ENCODE measurements at regions not wholly inside any gene's neighbourhood (a gene's known extent, or its start where the extent isn't known, plus 50 kb on each side); places are given as distances from the start of the nearest gene placed in this dataset.
"Not testable (repeated sequence)": the region's sequence is repeated elsewhere in the genome, so short reads cannot be mapped to it uniquely, and the experiment has no call there.

GRCh38 chr5:165031371-165031770, 1526.0 kb downstream of the MAT2B start:
- no peak for DNase-seq

- DNase-seq = no peak
These were observed 1530.1 kb downstream of the MAT2B start for GRCh38 chr5:165035520-165035919.

DNA sequence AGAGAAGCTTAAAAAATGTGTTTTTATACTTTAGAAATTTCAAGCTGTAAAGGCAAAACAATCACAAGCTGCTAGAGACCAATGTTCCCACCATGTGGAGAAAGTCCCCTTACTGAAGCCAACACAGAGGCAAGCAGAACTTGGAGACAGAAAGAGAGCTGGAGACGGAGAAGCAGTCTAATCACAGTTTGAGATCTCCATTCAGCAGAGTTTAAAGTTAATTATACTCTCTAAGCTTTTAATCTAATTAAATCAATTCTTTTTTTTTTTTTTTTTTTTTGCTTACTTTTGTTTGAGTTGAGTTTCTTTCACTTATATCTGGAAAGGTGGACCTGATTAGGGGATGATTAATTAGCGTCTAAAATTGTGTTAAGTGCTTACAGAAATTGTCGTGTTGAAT, 1534.3 kb downstream of the MAT2B start:
- no peak for DNase-seq

GRCh38 chr5:165045941-165046340, 1540.5 kb downstream of the MAT2B start:
- DNase-seq = not testable (repeated sequence)

- no peak for DNase-seq
These were observed 1550.1 kb downstream of the MAT2B start for GRCh38 chr5:165055476-165055875.

DNA sequence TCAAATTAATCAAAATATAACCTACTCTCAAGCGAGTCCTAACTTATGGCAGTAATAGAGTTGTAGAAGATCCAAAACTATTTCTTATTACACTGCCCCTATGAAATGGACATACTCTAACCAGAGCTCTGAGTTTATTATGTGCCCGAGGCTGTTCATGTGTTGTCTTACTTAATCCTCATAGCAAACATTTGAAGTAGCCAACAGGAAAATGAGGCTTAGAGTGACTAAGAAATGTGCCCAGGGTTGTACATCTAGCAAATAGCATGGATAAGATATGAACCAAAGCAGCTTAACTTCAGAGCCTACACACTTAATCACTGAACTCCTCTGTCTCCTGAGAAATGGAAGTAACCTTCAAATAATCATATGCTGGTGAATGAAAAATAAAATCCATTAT, 1551.7 kb downstream of the MAT2B start:
- no peak for DNase-seq

GRCh38 chr5:165066751-165067385, 1561.4 kb downstream of the MAT2B start:
- DNase-seq = no peak

DNA sequence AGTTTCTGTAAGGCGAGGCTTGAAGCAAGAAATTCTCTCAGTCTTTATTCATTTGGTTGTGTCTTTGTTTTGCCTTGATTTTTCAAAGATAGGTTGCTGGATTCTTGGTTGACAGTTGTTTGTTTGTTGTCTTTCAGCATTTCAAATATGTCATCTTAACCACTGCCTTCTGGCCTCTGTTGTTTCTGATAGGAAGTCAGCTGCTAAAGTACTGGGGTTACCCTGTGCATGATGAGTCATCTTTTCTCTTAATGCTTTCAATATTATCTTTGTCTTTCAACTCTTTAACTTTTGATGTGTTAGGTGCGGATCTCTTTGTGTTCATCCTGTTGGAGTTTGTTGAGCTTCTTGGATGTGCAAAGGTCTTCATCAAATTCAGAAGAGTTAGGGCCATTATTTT, 1571.3 kb downstream of the MAT2B start:
- no peak for DNase-seq

DNA sequence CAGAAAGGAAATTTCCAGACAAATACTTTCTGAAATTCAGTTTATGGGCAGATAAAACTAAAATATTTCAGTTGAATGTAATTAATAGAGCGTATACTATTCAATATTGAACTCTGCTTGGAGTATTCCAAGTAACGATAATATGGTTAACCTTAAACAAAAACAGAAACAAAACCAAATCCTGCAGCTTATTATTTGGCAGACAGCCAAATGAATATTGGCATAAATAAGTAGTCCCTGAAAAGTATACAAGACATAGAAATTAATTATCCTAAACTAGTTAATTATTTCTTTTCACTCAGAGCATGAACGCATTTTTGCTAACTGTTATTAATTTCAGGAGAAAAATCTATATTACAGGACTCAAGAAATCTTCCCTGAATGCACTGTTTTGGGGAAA, 1574.0 kb downstream of the MAT2B start:
- no peak for DNase-seq

DNA sequence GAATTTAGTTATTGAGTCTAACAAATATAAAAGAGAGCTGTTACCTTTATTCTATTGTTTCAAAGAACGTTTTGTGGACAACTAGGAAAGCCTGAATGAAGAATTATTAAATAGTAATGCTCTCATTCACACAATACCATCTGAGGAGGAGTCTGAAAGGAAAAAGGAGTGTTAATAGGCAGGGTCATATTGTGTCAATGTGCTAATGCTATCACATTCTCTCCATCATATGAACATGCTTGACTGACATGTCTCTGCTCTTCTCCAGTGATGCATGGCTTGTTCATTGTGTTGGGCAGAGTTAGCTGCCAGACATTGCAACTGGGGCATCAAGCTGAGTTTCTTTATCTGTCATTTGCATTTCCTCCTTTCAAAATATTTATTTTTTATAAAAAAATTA, 1578.0 kb downstream of the MAT2B start:
- no peak for DNase-seq

DNA sequence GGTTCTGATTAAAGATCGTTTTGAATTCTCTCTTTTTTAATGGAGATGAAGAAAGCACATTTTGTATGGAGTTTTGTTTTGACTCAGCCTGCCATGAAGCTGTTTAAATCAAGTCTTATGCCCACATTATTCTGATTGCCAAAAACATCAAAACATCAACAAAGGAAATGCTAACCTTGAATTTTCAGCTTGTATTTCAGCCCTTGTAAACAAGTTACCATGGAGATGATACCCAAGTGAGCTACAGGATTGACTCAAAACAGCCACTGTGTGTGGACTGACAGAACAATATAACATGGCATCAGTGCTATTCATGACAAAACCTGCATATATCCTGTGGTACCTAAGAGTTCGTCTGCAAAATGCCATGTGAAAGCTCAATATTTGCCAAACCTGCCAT, 1581.0 kb downstream of the MAT2B start:
- DNase-seq = no peak

- no peak for DNase-seq
These were observed 1589.4 kb downstream of the MAT2B start for GRCh38 chr5:165094782-165095181.

DNA sequence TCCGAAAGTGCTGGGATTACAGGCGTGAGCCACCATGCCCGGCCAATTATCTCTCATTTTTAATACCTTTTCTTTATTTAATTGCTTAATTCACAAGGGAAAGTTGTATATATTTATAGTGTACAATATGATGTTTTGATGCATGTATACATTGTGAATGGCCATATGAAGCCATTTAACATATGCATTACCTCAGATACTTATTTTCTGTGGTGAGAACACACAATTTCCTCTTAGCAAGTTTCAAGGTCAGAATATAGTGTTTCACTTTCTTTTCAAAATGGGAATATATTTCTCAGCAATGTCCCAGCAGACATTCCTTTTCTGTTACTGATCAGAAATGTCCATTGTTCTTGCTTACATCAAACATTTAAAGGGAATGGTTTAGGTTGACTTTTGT, 1596.3 kb downstream of the MAT2B start:
- no peak for DNase-seq

DNA sequence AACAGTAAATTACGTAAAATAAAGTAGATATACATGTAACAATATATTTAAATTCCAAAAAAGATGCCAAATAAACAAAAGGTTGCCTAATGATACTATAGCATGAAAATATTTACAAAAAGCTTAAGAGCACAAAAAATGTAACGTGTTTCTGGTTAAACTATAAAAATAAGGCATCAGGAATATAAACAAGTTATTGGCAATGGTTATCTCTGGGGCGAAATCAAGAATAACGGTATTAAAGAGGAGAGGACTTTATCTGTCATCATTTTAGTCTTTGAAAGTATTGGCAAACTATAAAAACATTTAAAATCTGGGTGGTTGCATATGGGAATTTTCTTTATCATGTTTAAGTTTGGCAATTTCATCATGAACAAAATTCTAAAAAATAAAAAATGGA, 1599.2 kb downstream of the MAT2B start:
- no peak for DNase-seq

DNA sequence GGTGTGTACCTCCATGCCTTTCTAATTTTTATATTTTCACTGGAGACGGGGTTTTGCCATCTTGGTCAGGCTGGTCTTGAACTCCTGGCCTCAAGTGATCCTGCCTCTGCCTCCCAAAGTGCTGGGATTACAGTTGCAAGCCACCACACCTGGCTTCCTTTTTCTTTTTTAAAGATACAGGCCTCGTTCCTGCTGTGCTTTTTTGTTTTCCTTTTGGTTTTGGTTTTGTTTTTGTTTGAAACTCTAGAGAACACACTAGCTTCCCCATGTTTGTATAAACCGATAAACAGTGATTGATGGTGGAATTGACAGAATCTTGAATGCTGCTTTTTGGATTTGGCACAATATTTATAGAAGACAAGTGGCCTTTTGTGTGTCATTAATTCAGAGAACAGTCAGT, 1603.4 kb downstream of the MAT2B start:
- peak; percentile 11 for DNase-seq

DNA sequence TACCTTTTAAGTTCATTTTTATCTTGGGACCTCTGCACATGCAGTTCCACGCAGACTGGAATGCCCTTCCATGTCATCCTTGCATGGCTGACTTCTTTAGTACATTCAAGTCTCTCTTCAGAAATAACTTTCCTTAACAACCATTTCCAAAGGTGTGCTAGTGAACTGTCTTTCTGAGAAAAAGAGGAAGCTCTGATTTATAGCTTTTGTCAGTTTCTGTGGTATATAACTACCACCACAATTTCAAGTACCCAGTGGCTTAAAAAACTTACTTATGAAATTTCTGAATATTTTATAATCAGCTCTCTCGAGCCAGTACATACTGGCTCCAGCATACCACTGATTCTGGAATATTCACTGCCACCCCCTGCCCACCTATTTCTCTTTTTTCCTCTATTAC, 1613.8 kb downstream of the MAT2B start:
- DNase-seq = no peak

DNA sequence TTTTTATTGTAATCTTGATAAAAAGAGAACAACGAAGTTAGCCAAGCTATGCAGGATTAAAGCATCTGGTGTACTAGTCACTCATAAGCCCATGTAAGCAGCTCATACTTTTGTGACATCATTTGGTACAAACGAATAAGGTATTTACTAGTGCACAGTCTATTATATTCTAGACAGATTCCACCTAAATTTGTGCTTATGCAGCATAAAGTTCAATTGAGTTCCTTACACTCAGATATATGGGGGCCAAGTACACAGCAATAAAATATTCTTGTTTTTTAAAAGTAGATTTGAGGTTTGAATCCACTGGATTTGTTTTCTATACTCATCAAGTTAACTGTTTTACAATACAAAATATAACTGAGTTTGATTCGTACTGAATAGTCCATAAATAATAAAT, 1621.2 kb downstream of the MAT2B start:
- DNase-seq = no peak

- DNase-seq = peak; percentile 80
These were observed 1622.5 kb downstream of the MAT2B start for GRCh38 chr5:165127941-165128340.

GRCh38 chr5:165130656-165131055, 1625.2 kb downstream of the MAT2B start:
- DNase-seq = no peak

DNA sequence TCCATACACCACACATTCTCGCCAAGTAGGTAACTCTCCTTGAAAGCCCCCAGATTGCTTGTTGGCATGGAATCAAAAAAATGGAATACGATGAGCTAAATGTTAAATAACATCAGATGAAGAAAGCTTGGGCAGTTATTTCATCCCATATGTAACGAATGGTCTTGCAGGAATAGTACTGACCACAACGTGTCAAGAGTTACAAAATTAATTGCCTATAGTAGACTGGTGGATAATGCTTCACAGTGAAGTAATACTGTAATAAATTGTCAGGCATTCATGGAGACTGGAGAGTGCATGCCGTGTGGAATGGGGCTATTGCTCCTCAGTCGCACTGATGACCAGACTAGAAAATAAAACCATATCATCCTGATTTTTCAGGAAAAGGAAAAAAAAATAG, 1628.7 kb downstream of the MAT2B start:
- no peak for DNase-seq

DNA sequence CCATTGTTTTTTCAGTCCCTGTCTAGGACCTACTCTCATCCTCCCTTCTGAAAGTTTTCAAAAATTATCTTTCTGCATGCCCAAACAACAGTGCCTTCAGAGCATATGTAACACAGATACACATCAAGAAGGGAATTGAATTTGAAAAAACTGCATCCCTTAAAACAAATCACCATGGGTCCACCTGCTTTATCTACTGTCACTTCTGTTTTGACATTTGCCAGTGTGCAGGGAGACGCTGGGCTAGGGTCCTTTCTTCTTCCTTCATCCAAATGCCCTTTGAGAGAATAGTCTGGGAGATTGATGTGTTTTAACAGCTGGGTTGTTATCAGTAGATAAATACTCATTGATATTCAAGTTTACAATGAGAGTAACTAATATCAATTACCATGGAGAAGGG, 1630.1 kb downstream of the MAT2B start:
- no peak for DNase-seq

DNA sequence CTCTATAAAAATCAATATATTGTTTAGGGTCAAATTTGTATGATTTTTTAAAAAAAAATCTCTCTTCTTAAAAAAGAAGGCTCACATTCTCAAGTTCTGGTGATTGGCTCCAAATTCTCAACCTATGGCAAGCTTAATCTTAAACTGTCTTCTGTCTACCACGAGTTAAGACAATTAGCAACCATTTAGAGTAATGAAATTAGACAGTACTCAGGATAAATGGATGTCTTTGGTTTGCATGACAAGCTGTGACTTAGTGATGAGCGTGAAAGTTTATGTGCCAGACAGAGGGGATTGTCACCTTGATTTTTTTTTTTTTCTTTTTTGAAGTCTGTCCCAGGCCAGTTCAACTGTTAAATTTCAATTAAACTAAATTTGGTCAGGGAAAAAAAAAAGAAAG, 1632.3 kb downstream of the MAT2B start:
- no peak for DNase-seq

- no peak for DNase-seq
These were observed 1632.8 kb downstream of the MAT2B start for GRCh38 chr5:165138236-165138635.

GRCh38 chr5:165139262-165139661, 1633.8 kb downstream of the MAT2B start:
- DNase-seq = peak; percentile 51

GRCh38 chr5:165139721-165140120, 1634.3 kb downstream of the MAT2B start:
- DNase-seq = peak; percentile 66

DNA sequence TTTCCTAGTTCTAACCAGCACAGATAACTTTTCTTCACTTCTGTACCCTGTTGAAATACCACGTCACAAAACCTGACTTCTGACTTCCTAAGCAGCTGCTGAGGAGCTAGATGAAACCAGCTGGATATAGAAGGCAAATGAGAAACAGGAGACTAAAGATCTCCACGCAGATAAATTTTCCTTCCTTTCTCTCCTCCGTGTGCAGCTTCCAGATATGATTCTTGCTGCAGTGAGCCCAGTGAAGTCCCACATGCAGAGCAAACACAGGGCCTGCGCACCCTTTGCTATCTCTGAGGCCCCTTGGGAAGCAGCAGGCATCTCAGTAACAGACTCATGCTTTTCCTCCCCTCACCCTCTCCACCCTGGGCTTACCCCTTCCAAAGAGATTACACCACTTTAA, 1638.3 kb downstream of the MAT2B start:
- no peak for DNase-seq

Measured in inflammatory macrophage treated with lipopolysaccharide for 4 hours (primary cell).